Cerebellar cortex (tissue), 1 donor: ENCODE measurements at regions not wholly inside any gene's neighbourhood (a gene's known extent, or its start where the extent isn't known, plus 50 kb on each side); places are given as distances from the start of the nearest gene placed in this dataset.

Source experiments
- DNase-seq: peaks from one replicate; pipeline ENCODE4 v3.0.0-alpha.2; 2015; ENCODE audit warnings: low spot score

- no peak for DNase-seq
Measured at GRCh38 chr7:42617806-42618457, 293.9 kb downstream of the C7orf25 start.

- DNase-seq, result no peak
Measured at GRCh38 chr7:42617071-42617765, 294.7 kb downstream of the C7orf25 start.

GRCh38 chr7:42614636-42615035 is 297.2 kb downstream of the C7orf25 start:
- DNase-seq, result no peak

- no peak for DNase-seq
Measured at GRCh38 chr7:42611961-42612360, 299.9 kb downstream of the C7orf25 start.

- no peak for DNase-seq
Measured at GRCh38 chr7:42611289-42611928, 300.5 kb downstream of the C7orf25 start.

- DNase-seq, result no peak
Measured at GRCh38 chr7:42606193-42606905, 305.5 kb downstream of the C7orf25 start.

GRCh38 chr7:42605406-42606192 is 306.3 kb downstream of the C7orf25 start:
- DNase-seq, result no peak

GRCh38 chr7:42603496-42603895 is 308.4 kb downstream of the C7orf25 start:
- DNase-seq, result no peak

- no peak for DNase-seq
Measured at GRCh38 chr7:42597300-42597699, 314.6 kb downstream of the C7orf25 start.

GRCh38 chr7:42596737-42597136 is 315.1 kb downstream of the C7orf25 start:
- DNase-seq, result no peak

GRCh38 chr7:42593860-42594259 is 318.0 kb downstream of the C7orf25 start:
- no peak for DNase-seq

GRCh38 chr7:42590771-42591310 is 321.0 kb downstream of the C7orf25 start:
- DNase-seq, result no peak

- DNase-seq, result no peak
Measured at GRCh38 chr7:42588876-42589275, 323.0 kb downstream of the C7orf25 start.

- no peak for DNase-seq
Measured at GRCh38 chr7:42587806-42588205, 324.1 kb downstream of the C7orf25 start.

GRCh38 chr7:42580061-42580460 is 331.8 kb downstream of the C7orf25 start:
- no peak for DNase-seq

GRCh38 chr7:42575171-42575570 is 336.7 kb downstream of the C7orf25 start:
- DNase-seq, result no peak

GRCh38 chr7:42574685-42575084 is 337.2 kb downstream of the C7orf25 start:
- no peak for DNase-seq

- DNase-seq, result no peak
Measured at GRCh38 chr7:42573881-42574672, 337.1 kb upstream of the GLI3 start.

GRCh38 chr7:42572561-42572960 is 335.6 kb upstream of the GLI3 start:
- DNase-seq, result no peak

- no peak for DNase-seq
Measured at GRCh38 chr7:42572056-42572455, 335.0 kb upstream of the GLI3 start.

- DNase-seq, result no peak
Measured at GRCh38 chr7:42570944-42571343, 333.9 kb upstream of the GLI3 start.
